Right lobe of liver (tissue), 4 donors: ENCODE measurements at regions not wholly inside any gene's neighbourhood (a gene's known extent, or its start where the extent isn't known, plus 50 kb on each side); places are given as distances from the start of the nearest gene placed in this dataset.

ENCODE experiments used
- CTCF ChIP-seq, 4 donors: fragments of 200-600 bp in 3 of 4; fragments of 450-650 bp in 1 of 4; IDR thresholded peaks; one replicate each; pipeline versions ENCODE4 v1.5.1 to v1.8.0; 2016 to 2022; ENCODE audit warnings: antibody characterized with exemption in 4 of 4, mild to moderate bottlenecking in 2 of 4
- POLR2A ChIP-seq: fragments of 450-650 bp; IDR thresholded peaks from one replicate; pipeline ENCODE4 v1.6.1; 2017; ENCODE audit warnings: antibody characterized with exemption, mild to moderate bottlenecking
- donor health status: DM: no; HTN: no; CAD: no.
- donor health status: DM: no; HTN: no; CAD: no.
- donor health status: DM: no; HTN: yes; CAD: no.

- TF ChIP-seq CTCF (IDR thresholded peaks at IDR 0.05): no peak
- TF ChIP-seq POLR2A: no peak
These were observed 129.6 kb downstream of the ZNF330 start for GRCh38 chr4:141350122-141350905.
